OCI-LY7 (cell line): ENCODE measurements at regions not wholly inside any gene's neighbourhood (a gene's known extent, or its start where the extent isn't known, plus 50 kb on each side); places are given as distances from the start of the nearest gene placed in this dataset.
"Not testable (repeated sequence)": the region's sequence is repeated elsewhere in the genome, so short reads cannot be mapped to it uniquely, and the experiment has no call there.

Experiments used
- CTCF ChIP-seq: fragments of 200-600 bp; sonication (generic); conservative IDR thresholded peaks from 2 replicates; pipeline ENCODE4 v1.5.1; 2014; ENCODE audit warnings: mild to moderate bottlenecking, antibody characterized with exemption, low read length, moderate library complexity, mixed read lengths
- EZH2phosphoT487 ChIP-seq: fragments of 200-600 bp; sonication (generic); IDR thresholded peaks from 2 replicates; pipeline ENCODE4 v1.6.1; 2018; ENCODE audit warnings: low read depth, borderline replicate concordance, mild to moderate bottlenecking, mixed run types, antibody characterized with exemption, low read length, moderate library complexity, mixed read lengths

DNA sequence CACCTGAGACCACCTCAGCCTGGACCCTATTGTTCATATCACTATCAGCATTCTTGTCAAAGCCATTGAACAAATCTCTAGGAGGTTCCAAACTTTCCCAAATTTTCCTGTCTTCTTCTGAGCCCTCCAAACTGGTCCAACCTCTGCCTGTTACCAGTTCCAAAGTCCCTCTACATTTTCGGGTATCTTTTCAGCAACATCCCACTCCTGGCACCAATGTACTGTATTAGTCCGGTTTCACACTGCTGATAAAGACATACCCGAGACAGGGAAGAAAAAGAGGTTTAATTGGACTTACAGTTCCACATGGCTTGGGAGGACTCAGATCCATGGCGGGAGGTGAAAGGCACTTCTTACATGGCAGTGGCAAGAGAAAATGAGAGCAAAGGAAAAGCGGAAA, 101.9 kb downstream of the ANXA2 start:
- not testable (repeated sequence) for TF ChIP-seq CTCF, EZH2phosphoT487
